GM06990 (cell line): ENCODE measurements at regions not wholly inside any gene's neighbourhood (a gene's known extent, or its start where the extent isn't known, plus 50 kb on each side); places are given as distances from the start of the nearest gene placed in this dataset.

Source experiments
- DNase-seq: peaks from one replicate; pipeline ENCODE4 v3.0.0-alpha.2; 2011; ENCODE audit not compliant: insufficient read length; ENCODE audit errors: extremely low read depth
- H3K27me3 ChIP-seq: replicated peaks from 2 replicates; pipeline ENCODE4 v1.6.0; 2011; ENCODE audit warnings: low read length; ENCODE audit not compliant: control insufficient read depth, insufficient read depth
- H3K36me3 ChIP-seq: 2 replicates; pipeline ENCODE4 v1.5.1; 2011; ENCODE audit warnings: low read length; ENCODE audit not compliant: control insufficient read depth, insufficient read depth
- H3K4me3 ChIP-seq: replicated peaks from 2 replicates; pipeline ENCODE4 v1.5.1; 2011; ENCODE audit warnings: low read depth, mild to moderate bottlenecking, control low read depth, low read length
- CTCF ChIP-seq: IDR thresholded peaks from 2 replicates; pipeline ENCODE4 v1.5.1; 2011; ENCODE audit warnings: low read length, control low read depth, mild to moderate bottlenecking, inconsistent platforms; ENCODE audit not compliant: insufficient read depth, poor library complexity, severe bottlenecking

- Histone ChIP-seq H3K27me3 (no peaks in the 10 kb centered on the region), H3K4me3 (no peak overlapping the region), H3K36me3 (no peaks in the 10 kb centered on the region)
- peak; percentile 18 for TF ChIP-seq CTCF
- no peak for DNase-seq
Observed at GRCh38 chr1:166785987-166786386, 53.3 kb upstream of the POGK start.

GRCh38 chr1:166789286-166789685 is 50.0 kb upstream of the POGK start:
- H3K4me3 ChIP-seq: no peak overlapping the region
- no peaks in the 10 kb centered on the region for H3K36me3 ChIP-seq
- no peak for DNase-seq
- no peaks in the 10 kb centered on the region for H3K27me3 ChIP-seq
- TF ChIP-seq CTCF: no peak
